CD8-positive, alpha-beta memory T cell (primary cell): ENCODE measurements at regions not wholly inside any gene's neighbourhood (a gene's known extent, or its start where the extent isn't known, plus 50 kb on each side); places are given as distances from the start of the nearest gene placed in this dataset.
"Not testable (repeated sequence)": the region's sequence is repeated elsewhere in the genome, so short reads cannot be mapped to it uniquely, and the experiment has no call there.

Source experiments
- CTCF ChIA-PET: fragments of 350-600 bp; sonication (Branson Sonifier 250); formaldehyde crosslinking; loops from one replicate; lab custom pipeline; 2021; ENCODE audit warnings: antibody characterized with exemption; lab: Charles Lee
- POLR2A ChIA-PET: fragments of 350-600 bp; sonication (Branson Sonifier 250); formaldehyde crosslinking; loops from one replicate; lab custom pipeline; 2021; ENCODE audit warnings: antibody characterized with exemption; lab: Charles Lee
- DNase-seq, 5 donors: peaks; one replicate each; pipeline versions ENCODE4 v3.0.0 to v3.0.0-alpha.2; 2020 to 2022; ENCODE audit warnings: mixed read lengths in 1 of 5
- H3K27ac ChIP-seq: one replicate; pipeline ENCODE4 v1.7.0; 2013; ENCODE audit warnings: low read depth, mild to moderate bottlenecking, low read length, moderate library complexity
- H3K27me3 ChIP-seq: 2 replicates; pipeline ENCODE4 v1.7.0; 2013; ENCODE audit warnings: low read length, mild to moderate bottlenecking; ENCODE audit not compliant: insufficient read depth, poor library complexity, severe bottlenecking
- H3K36me3 ChIP-seq: 2 replicates; pipeline ENCODE4 v1.7.0; 2013; ENCODE audit warnings: mild to moderate bottlenecking, low read length, moderate library complexity; ENCODE audit not compliant: insufficient read depth
- H3K4me1 ChIP-seq: 2 replicates; pipeline ENCODE4 v1.7.0; 2013; ENCODE audit warnings: mild to moderate bottlenecking, low read length, moderate library complexity; ENCODE audit not compliant: insufficient read depth
- H3K4me3 ChIP-seq: 2 replicates; pipeline ENCODE4 v1.7.0; 2013; ENCODE audit warnings: mild to moderate bottlenecking, low read length
- H3K9me3 ChIP-seq: 2 replicates; pipeline ENCODE4 v1.7.0; 2013; ENCODE audit warnings: mild to moderate bottlenecking, low read length
- H3K27ac Mint-ChIP-seq, 8 donors: one replicate each; pipeline ENCODE4 v1.8.0; 2020 to 2021; ENCODE audit warnings: mixed read lengths in 8 of 8, mild to moderate bottlenecking in 6 of 8, inconsistent platforms in 3 of 8, moderate library complexity in 3 of 8
- H3K27me3 Mint-ChIP-seq, 2 donors: one replicate each; pipeline ENCODE4 v1.8.0; 2020 to 2021; ENCODE audit warnings: mixed read lengths in 2 of 2, mild to moderate bottlenecking in 1 of 2, moderate library complexity in 1 of 2
- H3K36me3 Mint-ChIP-seq, 3 donors: one replicate each; pipeline ENCODE4 v1.8.0; 2020 to 2021; ENCODE audit warnings: mixed read lengths in 3 of 3, inconsistent platforms in 1 of 3, mild to moderate bottlenecking in 1 of 3
- H3K4me1 Mint-ChIP-seq, 3 donors: one replicate each; pipeline ENCODE4 v1.8.0; 2020 to 2021; ENCODE audit warnings: mixed read lengths in 3 of 3, inconsistent platforms in 1 of 3, mild to moderate bottlenecking in 1 of 3
- H3K4me3 Mint-ChIP-seq, 7 donors: one replicate each; pipeline ENCODE4 v1.8.0; 2020 to 2021; ENCODE audit warnings: mixed read lengths in 7 of 7, mild to moderate bottlenecking in 6 of 7, moderate library complexity in 4 of 7, inconsistent platforms in 2 of 7
- H3K9me3 Mint-ChIP-seq, 5 donors: one replicate each; pipeline ENCODE4 v1.8.0; 2020 to 2022; ENCODE audit warnings: mixed read lengths in 5 of 5, mild to moderate bottlenecking in 3 of 5, moderate library complexity in 2 of 5, inconsistent platforms in 1 of 5

GRCh38 chr10:45096001-45096400, 95.3 kb downstream of the ZNF22 start:
- no peak overlapping the region for H3K27ac Mint-ChIP-seq

DNA sequence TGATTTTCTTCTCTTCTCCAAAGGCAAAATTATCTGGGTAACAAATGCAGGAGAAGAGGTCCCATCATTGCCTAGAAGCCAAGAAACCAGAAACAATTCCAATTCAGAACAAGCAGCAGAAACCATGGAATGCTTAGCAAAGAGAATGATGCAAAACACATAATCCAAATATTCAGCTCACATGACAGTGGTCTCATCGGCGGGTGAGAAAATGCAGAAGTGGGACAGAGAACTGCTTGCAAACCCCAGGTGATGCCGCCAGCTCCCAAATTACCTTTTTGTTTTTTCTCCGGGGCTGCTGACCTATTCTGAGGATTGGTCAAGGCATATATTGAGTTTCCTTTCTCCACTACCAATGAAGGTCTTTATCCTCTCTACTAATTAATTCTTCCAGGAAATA, 99.7 kb downstream of the ZNF22 start:
- no peak for DNase-seq
- no peak overlapping the region for H3K27ac ChIP-seq
- H3K36me3 ChIP-seq = no peaks in the 10 kb centered on the region
- no peaks in the 10 kb centered on the region for H3K27me3 ChIP-seq
- Mint-ChIP-seq H3K9me3 (peaks cover 0 to 2% (median 0%) of the 10 kb centered on the region in 5 donors), H3K4me1 (no peaks in the 10 kb centered on the region), H3K27ac (no peak overlapping the region), H3K27me3 (peaks cover 22 to 47% of the 10 kb centered on the region in 2 donors), H3K4me3 (no peak overlapping the region), H3K36me3 (no peaks in the 10 kb centered on the region)
- ChIA-PET CTCF (no interaction called here), POLR2A (no interaction called here)
- no peak overlapping the region for H3K4me3 ChIP-seq
- no peaks in the 10 kb centered on the region for H3K4me1 ChIP-seq
- no peaks in the 10 kb centered on the region for H3K9me3 ChIP-seq

More at GRCh38 chr10:45096001-45096400, 95.3 kb downstream of the ZNF22 start:
- no peak overlapping the region for H3K4me3 Mint-ChIP-seq
- no peak for DNase-seq
- H3K27me3 ChIP-seq = no peaks in the 10 kb centered on the region
- no peaks in the 10 kb centered on the region for H3K4me1 ChIP-seq
- H3K27ac ChIP-seq = no peak overlapping the region
- ChIA-PET CTCF (no interaction called here), POLR2A (no interaction called here)
- H3K36me3 ChIP-seq = no peaks in the 10 kb centered on the region
- no peak overlapping the region for H3K4me3 ChIP-seq
- no peaks in the 10 kb centered on the region for H3K4me1 Mint-ChIP-seq
- peaks cover 0 to 2% (median 0%) of the 10 kb centered on the region in 5 donors for H3K9me3 Mint-ChIP-seq
- peaks cover 20 to 58% of the 10 kb centered on the region in 2 donors for H3K27me3 Mint-ChIP-seq
- H3K9me3 ChIP-seq = no peaks in the 10 kb centered on the region
- peaks cover 0 to 1% (median 0%) of the 10 kb centered on the region in 3 donors for H3K36me3 Mint-ChIP-seq

- H3K9me3 Mint-ChIP-seq = no peaks in the 10 kb centered on the region
Measured at GRCh38 chr10:45104674-45105073, 104.0 kb downstream of the ZNF22 start.

DNA sequence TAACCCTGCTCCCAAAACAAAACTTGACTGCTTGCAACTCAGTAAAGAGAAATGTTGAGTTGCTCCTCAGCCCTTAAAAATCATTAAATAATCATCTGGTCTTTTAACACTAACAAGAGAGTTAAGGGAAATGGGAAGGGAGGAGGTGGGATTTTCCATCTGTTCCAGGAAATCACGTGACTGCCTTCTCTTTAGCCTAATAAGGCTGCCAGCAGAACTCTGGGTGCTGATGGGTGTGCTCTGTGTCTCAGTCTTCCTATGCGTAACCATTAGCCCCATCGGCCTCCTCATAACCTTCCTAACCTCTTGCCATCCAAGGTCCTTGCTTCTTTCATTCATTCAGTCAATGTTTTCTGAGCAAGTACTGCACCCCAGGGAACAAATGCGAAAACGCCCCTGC, 104.6 kb downstream of the ZNF22 start:
- DNase-seq, H3K27ac ChIP-seq, H3K36me3 ChIP-seq, H3K4me1 ChIP-seq, H3K4me3 Mint-ChIP-seq, H3K27ac Mint-ChIP-seq, H3K9me3 Mint-ChIP-seq, H3K4me3 ChIP-seq, H3K27me3 ChIP-seq, POLR2A ChIA-PET, H3K9me3 ChIP-seq, CTCF ChIA-PET, H3K36me3 Mint-ChIP-seq, H3K4me1 Mint-ChIP-seq: not testable (repeated sequence)
- peaks cover 19 to 37% of the 10 kb centered on the region in 2 donors for H3K27me3 Mint-ChIP-seq

More at GRCh38 chr10:45104674-45105073, 104.0 kb downstream of the ZNF22 start:
- H3K4me3 Mint-ChIP-seq = no peak overlapping the region
- DNase-seq = no peak
- Histone ChIP-seq H3K27me3 (no peaks in the 10 kb centered on the region), H3K9me3 (no peaks in the 10 kb centered on the region), H3K36me3 (no peaks in the 10 kb centered on the region), H3K4me1 (no peaks in the 10 kb centered on the region), H3K27ac (no peak overlapping the region), H3K4me3 (no peak overlapping the region)
- H3K27ac Mint-ChIP-seq = no peak overlapping the region
- H3K27me3 Mint-ChIP-seq = peaks cover 19 to 31% of the 10 kb centered on the region in 2 donors
- ChIA-PET CTCF (no interaction called here), POLR2A (no interaction called here)
- H3K4me1 Mint-ChIP-seq = no peaks in the 10 kb centered on the region
- H3K36me3 Mint-ChIP-seq = no peaks in the 10 kb centered on the region

GRCh38 chr10:45106236-45106856, 105.6 kb downstream of the ZNF22 start:
- H3K27ac ChIP-seq = no peak overlapping the region
- ChIA-PET POLR2A (no interaction called here), CTCF (no interaction called here)
- Mint-ChIP-seq H3K27me3 (peaks cover 20 to 36% of the 10 kb centered on the region in 2 donors), H3K4me1 (no peaks in the 10 kb centered on the region), H3K4me3 (no peak overlapping the region), H3K36me3 (no peaks in the 10 kb centered on the region), H3K9me3 (no peaks in the 10 kb centered on the region), H3K27ac (peak overlapping the region in 1 of 8 donors; percentile 22)
- no peaks in the 10 kb centered on the region for H3K9me3 ChIP-seq
- no peaks in the 10 kb centered on the region for H3K36me3 ChIP-seq
- no peak for DNase-seq
- H3K4me3 ChIP-seq = no peak overlapping the region
- no peaks in the 10 kb centered on the region for H3K4me1 ChIP-seq
- H3K27me3 ChIP-seq = no peaks in the 10 kb centered on the region

DNA sequence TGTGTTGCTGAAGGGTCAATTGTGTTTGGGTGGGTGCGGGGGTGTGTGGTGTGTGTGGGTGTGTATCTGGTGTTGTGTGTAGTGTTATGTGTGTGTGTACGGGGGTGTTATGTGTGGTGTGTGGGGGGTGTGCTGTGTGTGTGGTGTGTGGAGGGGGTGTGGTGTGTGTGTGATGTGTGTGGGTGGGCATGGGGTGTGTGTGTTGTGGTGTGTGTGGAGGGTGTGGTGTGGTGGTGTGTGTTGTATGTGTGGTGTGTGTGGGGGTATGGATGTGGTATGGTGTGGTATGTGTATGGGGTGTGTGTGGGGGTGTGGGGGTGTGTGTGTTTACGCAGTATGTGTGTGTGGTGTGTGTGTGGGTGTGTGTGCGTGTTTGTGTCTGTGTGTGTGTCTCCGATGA, 110.8 kb downstream of the ZNF22 start:
- no peaks in the 10 kb centered on the region for H3K9me3 Mint-ChIP-seq
- no peak overlapping the region for H3K27ac Mint-ChIP-seq
- no peak for DNase-seq
- no peaks in the 10 kb centered on the region for H3K4me1 Mint-ChIP-seq
- H3K27me3 ChIP-seq = no peaks in the 10 kb centered on the region
- H3K27ac ChIP-seq = no peak overlapping the region
- no peak overlapping the region for H3K4me3 Mint-ChIP-seq
- H3K4me3 ChIP-seq = no peak overlapping the region
- POLR2A ChIA-PET = no interaction called here
- no peaks in the 10 kb centered on the region for H3K4me1 ChIP-seq
- H3K27me3 Mint-ChIP-seq = peaks cover 7 to 34% of the 10 kb centered on the region in 2 donors
- no peaks in the 10 kb centered on the region for H3K36me3 ChIP-seq
- H3K9me3 ChIP-seq = no peaks in the 10 kb centered on the region
- CTCF ChIA-PET = no interaction called here
- no peaks in the 10 kb centered on the region for H3K36me3 Mint-ChIP-seq

DNA sequence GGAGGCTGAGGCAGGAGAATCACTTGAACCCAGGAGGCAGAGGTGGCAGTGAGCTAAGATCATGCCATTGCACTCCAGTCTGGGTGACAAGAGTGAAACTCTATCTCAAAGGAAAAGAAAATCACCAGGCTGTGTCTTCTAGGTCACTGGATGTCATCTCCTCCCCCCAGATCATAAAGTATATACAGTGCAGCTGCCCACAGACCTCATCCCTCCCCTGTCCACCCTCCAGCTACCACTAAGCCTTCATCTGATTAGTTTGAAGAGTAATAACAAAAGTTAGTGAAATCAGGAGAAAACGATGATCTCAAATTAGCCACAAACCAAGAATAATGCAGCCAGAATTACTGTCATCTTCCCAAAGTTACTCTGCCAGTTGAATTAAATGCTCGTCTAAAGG, 117.2 kb downstream of the ZNF22 start:
- H3K27me3 ChIP-seq, POLR2A ChIA-PET: not testable (repeated sequence)

DNA sequence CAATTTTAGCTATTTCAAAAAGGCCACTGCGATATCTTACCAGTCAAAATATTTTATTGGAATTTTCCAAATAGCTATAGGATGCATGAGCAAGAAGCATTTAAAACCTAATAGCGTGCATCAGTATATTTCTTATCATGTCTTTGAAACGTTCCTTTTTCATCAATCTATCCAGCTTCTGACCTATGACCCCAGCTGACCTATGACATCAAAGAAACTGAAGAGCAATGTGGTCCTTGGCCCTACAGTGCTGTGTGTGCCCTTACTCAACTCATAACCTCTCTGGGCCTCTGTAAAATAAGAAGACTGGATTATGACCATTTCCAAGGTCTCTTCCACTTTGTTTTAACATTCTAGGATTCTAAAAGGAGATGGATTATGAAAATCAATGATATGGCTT, 118.2 kb downstream of the ZNF22 start:
- Mint-ChIP-seq H3K4me3 (no peak overlapping the region), H3K9me3 (no peaks in the 10 kb centered on the region), H3K27ac (no peak overlapping the region), H3K4me1 (peaks cover 0 to 9% (median 0%) of the 10 kb centered on the region in 3 donors), H3K36me3 (no peaks in the 10 kb centered on the region), H3K27me3 (peaks cover 6 to 28% of the 10 kb centered on the region in 2 donors)
- Histone ChIP-seq H3K4me3 (no peak overlapping the region), H3K4me1 (no peaks in the 10 kb centered on the region), H3K36me3 (no peaks in the 10 kb centered on the region), H3K9me3 (no peaks in the 10 kb centered on the region), H3K27ac (no peak overlapping the region), H3K27me3 (no peaks in the 10 kb centered on the region)
- ChIA-PET CTCF (no interaction called here), POLR2A (no interaction called here)
- no peak for DNase-seq

More for the DNA sequence above, 117.2 kb downstream of the ZNF22 start:
- H3K9me3 ChIP-seq, H3K4me3 Mint-ChIP-seq, H3K27ac ChIP-seq, H3K36me3 ChIP-seq, H3K4me3 ChIP-seq, H3K4me1 Mint-ChIP-seq, DNase-seq, H3K9me3 Mint-ChIP-seq, H3K36me3 Mint-ChIP-seq, CTCF ChIA-PET, H3K27ac Mint-ChIP-seq, H3K4me1 ChIP-seq: not testable (repeated sequence)
- H3K27me3 Mint-ChIP-seq = peaks cover 8 to 32% of the 10 kb centered on the region in 2 donors
